Upper lobe of left lung (tissue), 6 donors: ENCODE measurements at regions not wholly inside any gene's neighbourhood (a gene's known extent, or its start where the extent isn't known, plus 50 kb on each side); places are given as distances from the start of the nearest gene placed in this dataset.

Experiments
- ATAC-seq, 2 donors: fragments of 200-7000 bp; cut with Tn5 transposase; one replicate each; pipeline ENCODE4 v1.9.1; 2022; ENCODE audit warnings: mild to moderate bottlenecking in 2 of 2, moderate library complexity in 2 of 2; ENCODE audit not compliant: low FRiP score in 2 of 2
- DNase-seq, 2 donors: peaks; one replicate each; pipeline ENCODE4 v3.0.0-alpha.2; 2019 to 2020
- H3K27ac ChIP-seq, 4 donors: fragments of 200-600 bp; sonication (generic); one replicate each; pipeline ENCODE4 v1.5.1; 2016 to 2019
- H3K27me3 ChIP-seq, 4 donors: fragments of 200-600 bp; sonication (generic); one replicate each; pipeline ENCODE4 v1.5.1; 2017 to 2019
- H3K36me3 ChIP-seq, 4 donors: fragments of 200-600 bp; sonication (generic); one replicate each; pipeline ENCODE4 v1.5.1; 2016 to 2019
- H3K4me1 ChIP-seq, 4 donors: fragments of 200-600 bp; sonication (generic); one replicate each; pipeline ENCODE4 v1.5.1; 2018 to 2019
- H3K4me3 ChIP-seq, 4 donors: fragments of 200-600 bp; sonication (generic); one replicate each; pipeline ENCODE4 v1.5.1; 2017 to 2019; ENCODE audit warnings: mild to moderate bottlenecking in 2 of 4, moderate library complexity in 1 of 4
- H3K9me3 ChIP-seq, 4 donors: fragments of 200-600 bp; sonication (generic); one replicate each; pipeline ENCODE4 v1.5.1; 2018 to 2019
- EP300 ChIP-seq, 4 donors: sonication (generic); formaldehyde crosslinking; IDR thresholded peaks; one replicate each; pipeline ENCODE4 v1.5.1; 2017; ENCODE audit warnings: antibody characterized with exemption in 4 of 4, control low read depth in 2 of 4
- POLR2A ChIP-seq, 4 donors: fragments of 450-650 bp; IDR thresholded peaks; one replicate each; pipeline ENCODE4 v1.5.1; 2016 to 2017; ENCODE audit warnings: antibody characterized with exemption in 4 of 4, mild to moderate bottlenecking in 2 of 4
- POLR2AphosphoS5 ChIP-seq, 2 donors: sonication (generic); formaldehyde crosslinking; IDR thresholded peaks; one replicate each; pipeline ENCODE4 v1.5.1; 2017; ENCODE audit warnings: antibody characterized with exemption in 2 of 2
- WGBS, 2 donors: methylation state at CpG; one replicate each; pipeline ENCODE4 v1.1.5; 2017 to 2018; 5-methylcytosine and 5-hydroxymethylcytosine counted together
- TF ChIP-seq, protein P1 (sequence below), 6 experiments: fragments of 450-650 bp in 4 of 6; fragments of 200-600 bp in 2 of 6; sonication (generic) in 2 of 6; IDR thresholded peaks; one replicate each; pipeline ENCODE4 v1.5.1; 2016 to 2019; ENCODE audit warnings: antibody characterized with exemption in 6 of 6
- donor health status: DM: no; HTN: no; CAD: no; lungs with moderate emphysema.
- donor health status: DM: no; HTN: yes; CAD: no; lungs with severe emphysema.

DNA sequence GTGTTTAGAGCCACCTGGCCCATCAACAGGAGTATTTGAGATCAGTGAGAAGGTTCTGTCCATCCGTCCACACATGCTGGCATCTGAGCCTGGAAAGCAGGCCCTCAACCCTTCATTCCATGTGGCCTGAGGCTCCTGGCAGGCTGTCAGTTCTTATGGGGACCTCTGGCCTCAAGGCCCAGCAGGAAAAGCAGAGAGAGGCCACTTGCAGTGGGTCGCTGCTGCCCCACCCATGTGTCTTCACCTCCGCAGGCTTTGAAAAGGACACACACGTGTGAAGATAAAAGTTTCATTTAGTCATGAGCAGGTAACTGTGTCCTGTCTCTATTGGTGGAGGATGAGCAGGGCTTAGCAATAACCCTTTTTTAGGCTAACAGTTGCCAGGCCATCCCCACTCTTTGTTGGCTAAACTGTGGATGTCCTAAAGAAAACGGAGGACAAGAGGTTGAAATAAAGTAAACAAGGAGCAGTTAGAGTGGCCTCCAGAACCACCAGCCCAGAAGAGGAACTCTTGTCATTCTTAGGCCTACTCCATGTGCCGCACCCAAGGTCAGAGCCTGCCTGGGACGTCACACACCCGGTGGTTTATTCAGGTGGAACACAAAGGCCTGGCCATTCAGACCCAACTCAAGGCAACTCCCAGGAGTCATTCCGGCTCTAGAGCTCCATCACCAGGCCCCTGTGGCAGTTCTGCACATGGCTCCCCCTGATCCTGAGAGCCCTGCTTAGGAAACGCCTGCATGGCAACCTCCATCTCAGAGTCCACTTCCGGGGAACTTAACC is 143.4 kb upstream of the CST7 start:
- DNase-seq (peak in 1 of 2 donors; percentile 61), ATAC-seq (peak in 1 of 2 donors; percentile 62)
- TF ChIP-seq POLR2AphosphoS5 (IDR thresholded peaks at IDR 0.05) (no peak), POLR2A (IDR thresholded peaks at IDR 0.05) (peak in 1 of 4 donors; percentile 4)
- Histone ChIP-seq H3K36me3 (no peaks in the 10 kb centered on the region), H3K27ac (no peak overlapping the region), H3K27me3 (no peaks in the 10 kb centered on the region), H3K4me3 (no peak overlapping the region), H3K4me1 (peaks cover 0 to 8% (median 0%) of the 10 kb centered on the region in 4 donors), H3K9me3 (no peaks in the 10 kb centered on the region)
- 72 to 81% methylated on average over 9 to 11 of the region's 11 CpGs for WGBS, 2 donors

DNA sequence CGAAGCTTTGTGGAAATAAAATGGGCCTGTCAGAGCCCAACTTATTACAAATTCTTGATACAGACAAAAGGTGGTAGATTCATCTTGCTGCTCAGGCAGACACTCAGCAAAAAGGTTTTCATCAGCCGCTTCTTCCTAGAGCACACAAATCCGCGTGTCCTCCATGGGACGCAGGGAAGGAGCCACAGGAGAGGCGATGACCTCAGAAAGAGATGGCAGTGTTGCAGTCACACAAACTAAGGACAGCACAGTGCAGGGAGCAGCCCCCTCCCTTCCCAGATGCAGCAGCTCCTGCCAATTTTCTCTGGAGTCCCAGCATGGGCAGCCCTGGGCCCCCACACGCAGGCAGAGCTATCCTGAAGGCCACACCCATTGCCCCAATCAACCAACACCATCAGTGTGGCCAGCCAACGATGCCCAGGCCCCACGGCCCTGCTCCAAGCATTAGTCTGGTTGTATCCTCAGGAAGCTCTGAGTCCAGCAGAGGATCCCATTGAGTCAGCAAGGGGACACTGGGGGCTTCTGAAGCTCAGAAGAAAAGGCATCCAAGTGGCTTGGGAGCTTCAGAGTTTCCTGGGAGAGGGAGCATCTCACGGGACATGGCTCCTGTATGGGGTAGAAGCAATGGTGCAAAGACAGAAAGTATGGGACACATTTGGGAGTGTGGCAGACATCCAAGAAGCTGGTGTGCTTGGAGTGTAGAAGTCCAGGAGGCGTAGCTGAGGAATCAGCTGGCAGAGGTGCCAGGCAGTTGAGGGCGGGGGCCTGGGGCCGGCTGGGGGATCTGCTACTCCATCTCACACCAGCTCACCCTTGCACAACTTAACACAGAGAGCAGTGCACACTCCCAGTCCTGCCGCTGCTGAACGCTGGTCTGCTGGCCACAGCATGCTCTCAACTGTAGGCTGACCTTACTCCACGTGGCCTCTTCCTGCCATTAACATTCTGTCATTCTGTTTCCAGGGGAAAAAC is 142.1 kb upstream of the CST7 start:
- Histone ChIP-seq H3K27ac (no peak overlapping the region), H3K36me3 (no peaks in the 10 kb centered on the region), H3K27me3 (no peaks in the 10 kb centered on the region), H3K4me3 (no peak overlapping the region), H3K4me1 (peaks cover 0 to 8% (median 0%) of the 10 kb centered on the region in 4 donors), H3K9me3 (no peaks in the 10 kb centered on the region)
- DNase-seq (peak in 1 of 2 donors; percentile 51), ATAC-seq (no peak)
- TF ChIP-seq POLR2AphosphoS5 (IDR thresholded peaks at IDR 0.05) (no peak), POLR2A (IDR thresholded peaks at IDR 0.05) (no peak), EP300 (IDR thresholded peaks at IDR 0.05) (no peak)
- TF ChIP-seq, protein P1, sequence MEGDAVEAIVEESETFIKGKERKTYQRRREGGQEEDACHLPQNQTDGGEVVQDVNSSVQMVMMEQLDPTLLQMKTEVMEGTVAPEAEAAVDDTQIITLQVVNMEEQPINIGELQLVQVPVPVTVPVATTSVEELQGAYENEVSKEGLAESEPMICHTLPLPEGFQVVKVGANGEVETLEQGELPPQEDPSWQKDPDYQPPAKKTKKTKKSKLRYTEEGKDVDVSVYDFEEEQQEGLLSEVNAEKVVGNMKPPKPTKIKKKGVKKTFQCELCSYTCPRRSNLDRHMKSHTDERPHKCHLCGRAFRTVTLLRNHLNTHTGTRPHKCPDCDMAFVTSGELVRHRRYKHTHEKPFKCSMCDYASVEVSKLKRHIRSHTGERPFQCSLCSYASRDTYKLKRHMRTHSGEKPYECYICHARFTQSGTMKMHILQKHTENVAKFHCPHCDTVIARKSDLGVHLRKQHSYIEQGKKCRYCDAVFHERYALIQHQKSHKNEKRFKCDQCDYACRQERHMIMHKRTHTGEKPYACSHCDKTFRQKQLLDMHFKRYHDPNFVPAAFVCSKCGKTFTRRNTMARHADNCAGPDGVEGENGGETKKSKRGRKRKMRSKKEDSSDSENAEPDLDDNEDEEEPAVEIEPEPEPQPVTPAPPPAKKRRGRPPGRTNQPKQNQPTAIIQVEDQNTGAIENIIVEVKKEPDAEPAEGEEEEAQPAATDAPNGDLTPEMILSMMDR (IDR thresholded peaks at IDR 0.05): no peak
- 80 to 83% methylated on average over 16 of the region's 16 CpGs for WGBS, 2 donors

DNA sequence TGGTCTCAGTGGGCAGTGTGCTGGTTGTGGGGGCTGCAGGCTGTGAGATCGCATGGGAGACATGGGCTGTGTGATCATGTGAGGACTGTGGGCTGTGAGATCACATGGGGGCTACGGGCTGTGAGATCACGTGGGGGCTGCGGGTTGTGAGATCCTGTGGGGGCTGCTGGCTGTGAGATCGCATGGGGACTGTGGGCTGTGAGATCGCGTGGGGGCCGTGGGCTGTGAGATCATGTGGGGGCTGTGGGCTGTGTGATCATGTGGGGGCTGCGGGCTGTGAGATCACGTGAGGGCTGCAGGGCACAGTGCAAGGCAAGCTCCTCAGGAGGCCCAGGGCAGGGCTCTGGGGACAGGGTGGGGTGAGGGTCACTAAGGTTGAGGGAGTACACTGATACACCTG is 140.5 kb upstream of the CST7 start:
- DNase-seq: peak in 1 of 2 donors; percentile 56
- no peak overlapping the region for H3K27ac ChIP-seq
- H3K27me3 ChIP-seq: no peaks in the 10 kb centered on the region
- H3K4me1 ChIP-seq: peaks cover 0 to 8% (median 0%) of the 10 kb centered on the region in 4 donors
- H3K4me3 ChIP-seq: no peak overlapping the region
- 81 to 88% methylated on average over 9 to 10 of the region's 10 CpGs for WGBS, 2 donors
- H3K36me3 ChIP-seq: no peaks in the 10 kb centered on the region
- H3K9me3 ChIP-seq: no peaks in the 10 kb centered on the region
- no peak for TF ChIP-seq EP300 (IDR thresholded peaks at IDR 0.05)
- TF ChIP-seq, protein P1 (IDR thresholded peaks at IDR 0.05): no peak
- no peak for TF ChIP-seq POLR2AphosphoS5 (IDR thresholded peaks at IDR 0.05)
- TF ChIP-seq POLR2A (IDR thresholded peaks at IDR 0.05): no peak
- ATAC-seq: no peak

DNA sequence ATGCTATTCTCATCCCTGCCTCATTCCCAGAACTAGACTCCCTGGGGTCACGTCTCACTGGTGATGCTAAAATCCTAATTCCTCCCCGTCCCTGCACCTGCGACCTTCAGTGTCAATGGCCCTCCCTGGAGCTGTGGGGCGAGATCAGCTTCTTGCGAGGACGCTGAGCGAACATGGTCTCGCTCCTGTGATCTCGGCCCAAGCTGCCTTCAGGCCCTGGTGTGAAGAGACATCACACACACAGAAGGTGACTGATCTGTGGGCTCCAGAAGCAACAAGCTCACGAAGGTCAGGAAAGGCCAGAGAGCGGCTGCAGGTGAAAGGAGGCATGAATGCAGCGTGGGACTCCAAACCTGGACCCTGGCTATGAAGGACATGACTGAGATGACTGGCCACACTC is 139.5 kb upstream of the CST7 start:
- no peak for ATAC-seq
- no peaks in the 10 kb centered on the region for H3K9me3 ChIP-seq
- no peak overlapping the region for H3K4me3 ChIP-seq
- TF ChIP-seq POLR2AphosphoS5 (IDR thresholded peaks at IDR 0.05) (no peak), EP300 (IDR thresholded peaks at IDR 0.05) (no peak), POLR2A (IDR thresholded peaks at IDR 0.05) (no peak)
- TF ChIP-seq, protein P1 (IDR thresholded peaks at IDR 0.05): no peak
- no peak overlapping the region for H3K27ac ChIP-seq
- no peaks in the 10 kb centered on the region for H3K36me3 ChIP-seq
- DNase-seq: no peak
- H3K4me1 ChIP-seq: peaks cover 0 to 8% (median 0%) of the 10 kb centered on the region in 4 donors
- whole genome bisulfite sequencing, 2 donors: 81 to 93% methylated on average over 12 of the region's 12 CpGs
- H3K27me3 ChIP-seq: no peaks in the 10 kb centered on the region
